H9 (cell line): ENCODE measurements at regions not wholly inside any gene's neighbourhood (a gene's known extent, or its start where the extent isn't known, plus 50 kb on each side); places are given as distances from the start of the nearest gene placed in this dataset.

Experiments
- DNase-seq: peaks from one replicate; pipeline ENCODE4 v3.0.0-alpha.2; 2017
- H2AFZ ChIP-seq: one replicate; pipeline ENCODE4 v1.6.1; 2013; ENCODE audit warnings: mild to moderate bottlenecking, low read length, control low read depth, moderate library complexity
- H2AK5ac ChIP-seq: 2 replicates; pipeline ENCODE4 v1.6.1; 2013; ENCODE audit warnings: low read length, control low read depth, mixed read lengths; ENCODE audit not compliant: insufficient read length
- H2BK120ac ChIP-seq: one replicate; pipeline ENCODE4 v1.6.1; 2013; ENCODE audit warnings: low read depth, mild to moderate bottlenecking, low read length, control low read depth, inconsistent platforms; ENCODE audit not compliant: poor library complexity, severe bottlenecking
- H2BK12ac ChIP-seq: 2 replicates; pipeline ENCODE4 v1.6.1; 2013; ENCODE audit warnings: low read length, control low read depth, mixed read lengths, low read depth; ENCODE audit not compliant: insufficient read length
- H2BK15ac ChIP-seq: 2 replicates; pipeline ENCODE4 v1.6.1; 2013; ENCODE audit warnings: low read depth, low read length, control low read depth
- H2BK20ac ChIP-seq: one replicate; pipeline ENCODE4 v1.6.1; 2013; ENCODE audit warnings: low read depth, mild to moderate bottlenecking, low read length, control low read depth, inconsistent platforms; ENCODE audit not compliant: poor library complexity, severe bottlenecking
- H2BK5ac ChIP-seq: 2 replicates; pipeline ENCODE4 v1.6.1; 2013; ENCODE audit warnings: low read length, control low read depth, mixed read lengths; ENCODE audit not compliant: insufficient read length
- H3K14ac ChIP-seq: 2 replicates; pipeline ENCODE4 v1.6.1; 2013; ENCODE audit warnings: low read length, control low read depth; ENCODE audit not compliant: insufficient read depth
- H3K18ac ChIP-seq: 2 replicates; pipeline ENCODE4 v1.6.1; 2013; ENCODE audit warnings: low read depth, mild to moderate bottlenecking, mixed read lengths, low read length, control low read depth; ENCODE audit not compliant: insufficient read length
- H3K23ac ChIP-seq: 2 replicates; pipeline ENCODE4 v1.6.1; 2013; ENCODE audit warnings: low read length, control low read depth, mixed read lengths, low read depth; ENCODE audit not compliant: insufficient read length
- H3K23me2 ChIP-seq: 2 replicates; pipeline ENCODE4 v1.6.1; 2013; ENCODE audit warnings: low read depth, mild to moderate bottlenecking, mixed read lengths, low read length, control low read depth; ENCODE audit not compliant: insufficient read length, poor library complexity, severe bottlenecking
- H3K27ac ChIP-seq: 2 replicates; pipeline ENCODE4 v1.5.1; 2013; ENCODE audit warnings: low read length, control low read depth, mixed read lengths, low read depth; ENCODE audit not compliant: insufficient read length
- H3K27me3 ChIP-seq: 2 replicates; pipeline ENCODE4 v1.6.1; 2013; ENCODE audit warnings: low read length, control low read depth, inconsistent platforms; ENCODE audit not compliant: insufficient read depth
- H3K4ac ChIP-seq: 2 replicates; pipeline ENCODE4 v1.6.1; 2013; ENCODE audit warnings: low read depth, mild to moderate bottlenecking, control low read depth, inconsistent platforms, low read length, moderate library complexity
- H3K4me1 ChIP-seq: 2 replicates; pipeline ENCODE4 v1.6.1; 2013; ENCODE audit warnings: low read length, control low read depth, inconsistent platforms; ENCODE audit not compliant: insufficient read depth
- H3K4me2 ChIP-seq: 2 replicates; pipeline ENCODE4 v1.6.1; 2013; ENCODE audit warnings: low read length, control low read depth, mixed read lengths; ENCODE audit not compliant: insufficient read length, insufficient read depth
- H3K56ac ChIP-seq: 2 replicates; pipeline ENCODE4 v1.6.1; 2013; ENCODE audit warnings: low read depth, mild to moderate bottlenecking, mixed read lengths, low read length, control low read depth; ENCODE audit not compliant: insufficient read length
- H3K79me1 ChIP-seq: 2 replicates; pipeline ENCODE4 v1.6.1; 2013; ENCODE audit warnings: low read depth, mild to moderate bottlenecking, moderate library complexity, low read length, control low read depth, inconsistent platforms; ENCODE audit not compliant: insufficient read depth, poor library complexity, severe bottlenecking
- H3K79me2 ChIP-seq: 2 replicates; pipeline ENCODE4 v1.6.1; 2013; ENCODE audit warnings: low read length, control low read depth, inconsistent platforms; ENCODE audit not compliant: insufficient read depth
- H3K9ac ChIP-seq: 2 replicates; pipeline ENCODE4 v1.6.1; 2013; ENCODE audit warnings: low read length, control low read depth, mixed read lengths; ENCODE audit not compliant: insufficient read length; ENCODE audit errors: extremely low read depth
- H3K9me3 ChIP-seq: one replicate; pipeline ENCODE4 v1.6.1; 2013; ENCODE audit warnings: low read depth, low read length, inconsistent platforms; ENCODE audit not compliant: control insufficient read depth
- H3T11ph ChIP-seq: one replicate; pipeline ENCODE4 v1.6.1; 2013; ENCODE audit warnings: mild to moderate bottlenecking, low read length, control low read depth, inconsistent platforms
- H4K20me1 ChIP-seq: one replicate; pipeline ENCODE4 v1.6.1; 2013; ENCODE audit not compliant: control insufficient read depth, insufficient read length, insufficient read depth
- H4K5ac ChIP-seq: 2 replicates; pipeline ENCODE4 v1.6.1; 2013; ENCODE audit warnings: low read depth, mild to moderate bottlenecking, mixed read lengths, low read length, control low read depth; ENCODE audit not compliant: insufficient read length
- H4K8ac ChIP-seq: replicated peaks from 2 replicates; pipeline ENCODE4 v1.6.1; 2013; ENCODE audit warnings: low read length, control low read depth, mixed read lengths, low read depth; ENCODE audit not compliant: insufficient read length
- H4K91ac ChIP-seq: 2 replicates; pipeline ENCODE4 v1.6.1; 2013; ENCODE audit warnings: low read depth, mild to moderate bottlenecking, moderate library complexity, mixed read lengths, low read length, control low read depth; ENCODE audit not compliant: insufficient read length
- H3K27ac Mint-ChIP-seq, 3 experiments: 2 replicates in 2 of 3; 3 replicates in 1 of 3; pipeline ENCODE4 v1.8.0; 2020 to 2021; ENCODE audit warnings: mixed read lengths in 3 of 3, mild to moderate bottlenecking in 1 of 3, moderate library complexity in 1 of 3
- H3K27me3 Mint-ChIP-seq: 2 replicates; pipeline ENCODE4 v1.8.0; 2021; ENCODE audit warnings: low read depth, mild to moderate bottlenecking, moderate library complexity, mixed read lengths
- H3K36me3 Mint-ChIP-seq, 3 experiments: 2 replicates in 2 of 3; 3 replicates in 1 of 3; pipeline ENCODE4 v1.8.0; 2020 to 2021; ENCODE audit warnings: low read depth in 3 of 3, mixed read lengths in 3 of 3; ENCODE audit not compliant: insufficient read depth in 1 of 3
- H3K4me1 Mint-ChIP-seq, 2 experiments: 2 replicates each; pipeline ENCODE4 v1.8.0; 2020; ENCODE audit warnings: mixed read lengths in 2 of 2
- H3K4me3 Mint-ChIP-seq, 2 experiments: 2 replicates in 1 of 2; 3 replicates in 1 of 2; pipeline ENCODE4 v1.8.0; 2020 to 2021; ENCODE audit warnings: mild to moderate bottlenecking in 2 of 2, mixed read lengths in 2 of 2, moderate library complexity in 1 of 2
- H3K9me3 Mint-ChIP-seq, 2 experiments: 2 replicates in 1 of 2; 3 replicates in 1 of 2; pipeline ENCODE4 v1.8.0; 2020; ENCODE audit warnings: mild to moderate bottlenecking in 2 of 2, mixed read lengths in 2 of 2, moderate library complexity in 1 of 2
- CTCF ChIP-seq: fragments of 200-600 bp; sonication (generic); conservative IDR thresholded peaks from 3 replicates; pipeline ENCODE4 v1.8.0; 2021; ENCODE audit warnings: antibody characterized with exemption, mild to moderate bottlenecking
- WGBS: extraction: QIAGEN DNeasy Blood & Tissue Kit; methylation state at CpG from one replicate; pipeline ENCODE4 v1.1.7; 2013; ENCODE audit warnings: missing lambda C conversion rate, low lambda C conversion rate, mixed read lengths; ENCODE audit not compliant: insufficient read length; ENCODE audit errors: extremely low coverage; 5-methylcytosine and 5-hydroxymethylcytosine counted together

GRCh38 chr13:90908792-90909191, 438.7 kb upstream of the MIR17HG start:
- Histone ChIP-seq H3K23ac (no peak overlapping the region), H4K91ac (no peak overlapping the region), H3K79me2 (no peaks in the 10 kb centered on the region), H3K18ac (no peak overlapping the region), H4K20me1 (no peaks in the 10 kb centered on the region), H2BK5ac (no peak overlapping the region), H3K9me3 (no peaks in the 10 kb centered on the region), H2BK20ac (no peak overlapping the region), H4K8ac (no peak overlapping the region), H3K23me2 (no peaks in the 10 kb centered on the region), H3K4me1 (no peaks in the 10 kb centered on the region), H4K5ac (no peak overlapping the region), H3K79me1 (no peaks in the 10 kb centered on the region), H3K27ac (no peak overlapping the region), H2BK120ac (no peak overlapping the region), H3K9ac (no peak overlapping the region), H3K14ac (no peak overlapping the region), H3K4me2 (no peak overlapping the region), H3K27me3 (no peaks in the 10 kb centered on the region), H2BK15ac (no peak overlapping the region), H3T11ph (no peak overlapping the region), H2AFZ (no peak overlapping the region), H3K4ac (no peak overlapping the region), H2BK12ac (no peak overlapping the region), H2AK5ac (no peak overlapping the region), H3K56ac (no peak overlapping the region)
- TF ChIP-seq CTCF = no peak
- no peak overlapping the region for H3K4me3 Mint-ChIP-seq
- H3K4me1 Mint-ChIP-seq = no peaks in the 10 kb centered on the region
- no peaks in the 10 kb centered on the region for H3K36me3 Mint-ChIP-seq
- no peak overlapping the region for H3K27ac Mint-ChIP-seq
- H3K27me3 Mint-ChIP-seq = no peaks in the 10 kb centered on the region
- DNase-seq = no peak
- H3K9me3 Mint-ChIP-seq = peaks cover 0 to 2% of the 10 kb centered on the region in 2 experiments; a peak in 1 of 5 replicates
- no CpG with 5 or more reads among the region's 2 CpGs for WGBS
